Activated CD8-positive, alpha-beta T cell treated with anti-CD3 and anti-CD28 coated beads, Interleukin-2, amount 10 ng/mL, durations not matched to agents 7 days and 5 days (primary cell): ENCODE measurements at regions not wholly inside any gene's neighbourhood (a gene's known extent, or its start where the extent isn't known, plus 50 kb on each side); places are given as distances from the start of the nearest gene placed in this dataset.

Experiments
- ATAC-seq: fragments of 150-1000 bp; cut with Tn5 transposase; one replicate; pipeline ENCODE4 v1.10.0; 2021; ENCODE audit warnings: moderate library complexity
- CTCF ChIA-PET: fragments of 350-600 bp; sonication (Branson Sonifier 250); formaldehyde crosslinking; loops from one replicate; lab custom pipeline; 2021; ENCODE audit warnings: antibody characterized with exemption; lab: Charles Lee
- POLR2A ChIA-PET: fragments of 350-600 bp; sonication (Branson Sonifier 250); formaldehyde crosslinking; loops from one replicate; lab custom pipeline; 2021; ENCODE audit warnings: antibody characterized with exemption; lab: Charles Lee
- DNase-seq: peaks from one replicate; pipeline ENCODE4 v3.0.0-alpha.2; 2020
- H3K27ac Mint-ChIP-seq: one replicate; pipeline ENCODE4 v1.8.0; 2021; ENCODE audit warnings: mild to moderate bottlenecking, mixed read lengths
- H3K27me3 Mint-ChIP-seq: one replicate; pipeline ENCODE4 v1.8.0; 2021; ENCODE audit warnings: low read depth, mixed read lengths
- H3K36me3 Mint-ChIP-seq: one replicate; pipeline ENCODE4 v1.8.0; 2021; ENCODE audit warnings: low read depth, mixed read lengths
- H3K4me1 Mint-ChIP-seq: one replicate; pipeline ENCODE4 v1.8.0; 2021; ENCODE audit warnings: low read depth, mixed read lengths
- H3K4me3 Mint-ChIP-seq: one replicate; pipeline ENCODE4 v1.8.0; 2021; ENCODE audit warnings: mild to moderate bottlenecking, mixed read lengths
- H3K9me3 Mint-ChIP-seq: one replicate; pipeline ENCODE4 v1.8.0; 2022; ENCODE audit warnings: mixed read lengths; ENCODE audit not compliant: insufficient read depth

DNA sequence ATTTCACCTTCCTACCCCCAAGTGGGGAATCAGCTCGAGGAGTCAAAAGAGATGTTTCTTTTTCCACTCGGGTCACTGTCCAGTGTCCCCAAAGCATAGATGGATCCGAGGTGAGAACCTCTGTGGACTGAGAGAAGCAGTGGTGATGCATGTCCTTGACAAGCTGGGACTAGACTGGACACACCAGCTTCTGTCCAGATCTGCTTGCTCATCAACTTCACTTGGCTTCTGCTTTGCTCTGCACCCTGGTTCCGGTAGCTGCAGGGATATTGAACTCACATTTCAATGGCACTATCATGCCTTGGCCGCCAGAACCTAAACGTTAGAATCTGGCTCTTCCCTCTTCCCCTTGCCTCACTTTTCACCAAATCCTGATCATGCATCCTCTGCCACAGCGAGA, 50.3 kb upstream of the CXCL12 start:
- H3K36me3 Mint-ChIP-seq = no peaks in the 10 kb centered on the region
- no peak overlapping the region for H3K4me3 Mint-ChIP-seq
- CTCF ChIA-PET = no interaction called here
- ATAC-seq (no peak), DNase-seq (no peak)
- POLR2A ChIA-PET = no interaction called here
- no peaks in the 10 kb centered on the region for H3K27me3 Mint-ChIP-seq
- H3K9me3 Mint-ChIP-seq = no peaks in the 10 kb centered on the region
- H3K4me1 Mint-ChIP-seq = no peaks in the 10 kb centered on the region
- no peak overlapping the region for H3K27ac Mint-ChIP-seq

GRCh38 chr10:44436240-44436639, 51.3 kb upstream of the CXCL12 start:
- POLR2A ChIA-PET = no interaction called here
- no peak overlapping the region for H3K4me3 Mint-ChIP-seq
- H3K4me1 Mint-ChIP-seq = no peaks in the 10 kb centered on the region
- CTCF ChIA-PET = no interaction called here
- H3K36me3 Mint-ChIP-seq = no peaks in the 10 kb centered on the region
- no peak for ATAC-seq
- no peaks in the 10 kb centered on the region for H3K27me3 Mint-ChIP-seq
- no peak overlapping the region for H3K27ac Mint-ChIP-seq
- no peak for DNase-seq
- no peaks in the 10 kb centered on the region for H3K9me3 Mint-ChIP-seq

DNA sequence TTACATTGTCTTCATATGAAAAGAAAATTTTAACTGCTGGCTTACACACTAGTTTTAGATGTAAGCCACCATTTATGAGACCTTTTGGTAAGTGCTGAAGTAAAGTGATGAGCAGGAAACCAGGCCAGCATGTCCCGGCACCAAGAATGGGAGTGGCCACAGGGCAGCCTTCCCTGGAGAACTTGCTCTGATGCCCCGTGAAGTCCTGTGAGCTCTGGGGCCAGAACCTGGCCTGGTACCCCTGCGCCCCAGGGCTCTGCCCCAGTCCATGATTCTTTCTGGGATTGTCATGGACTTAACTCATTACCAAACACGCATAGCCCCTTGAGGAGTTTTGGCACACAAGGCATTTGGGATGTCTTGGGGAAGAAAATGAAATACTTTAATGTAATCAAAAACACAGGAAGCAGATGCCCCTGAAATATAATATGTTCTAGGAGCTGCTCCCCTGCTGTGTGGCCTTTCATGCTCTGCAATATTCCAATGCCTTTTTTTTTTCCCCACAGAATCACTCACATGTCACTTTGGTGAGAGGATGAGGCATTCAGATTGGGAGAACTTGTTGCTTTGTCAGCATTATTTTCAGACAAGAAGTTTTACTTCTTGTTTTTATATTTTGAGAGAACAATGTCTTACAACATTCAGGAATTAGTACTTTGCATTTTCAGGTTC, 53.1 kb upstream of the CXCL12 start:
- Mint-ChIP-seq H3K4me1 (no peaks in the 10 kb centered on the region), H3K9me3 (no peaks in the 10 kb centered on the region), H3K27ac (no peak overlapping the region), H3K27me3 (no peaks in the 10 kb centered on the region), H3K4me3 (no peak overlapping the region), H3K36me3 (no peaks in the 10 kb centered on the region)
- DNase-seq = no peak
- ATAC-seq = no peak
- ChIA-PET POLR2A (no interaction called here), CTCF (no interaction called here)

GRCh38 chr10:44439239-44439957, 54.5 kb upstream of the CXCL12 start:
- Mint-ChIP-seq H3K36me3 (no peaks in the 10 kb centered on the region), H3K4me3 (no peak overlapping the region), H3K27ac (no peak overlapping the region), H3K4me1 (no peaks in the 10 kb centered on the region), H3K27me3 (no peaks in the 10 kb centered on the region), H3K9me3 (peaks cover 4% of the 10 kb centered on the region)
- ChIA-PET POLR2A (no interaction called here), CTCF (no interaction called here)
- ATAC-seq = no peak
- no peak for DNase-seq

DNA sequence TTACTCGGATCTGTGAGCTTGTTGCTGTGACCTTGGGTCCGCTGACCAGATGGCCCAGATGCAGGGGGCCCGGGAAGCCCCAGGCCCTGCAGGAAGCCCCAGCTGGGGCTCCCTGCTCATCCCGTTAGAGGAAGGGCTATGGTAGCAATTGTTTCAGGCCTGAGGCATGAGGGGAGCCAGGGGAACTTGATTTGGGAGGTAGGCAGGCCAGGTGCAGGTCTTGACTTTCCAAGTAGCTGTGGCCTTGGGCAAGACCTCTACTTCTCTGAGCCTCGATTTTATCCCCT, 55.0 kb upstream of the CXCL12 start:
- POLR2A ChIA-PET = no interaction called here

GRCh38 chr10:44457259-44457658, 72.4 kb upstream of the CXCL12 start:
- H3K27me3 Mint-ChIP-seq = no peaks in the 10 kb centered on the region
- no peak overlapping the region for H3K27ac Mint-ChIP-seq
- no peak overlapping the region for H3K4me3 Mint-ChIP-seq

More for the DNA sequence above, 55.0 kb upstream of the CXCL12 start:
- CTCF ChIA-PET = no interaction called here
- no peaks in the 10 kb centered on the region for H3K4me1 Mint-ChIP-seq
- ATAC-seq (no peak), DNase-seq (no peak)
- peaks cover 7% of the 10 kb centered on the region for H3K9me3 Mint-ChIP-seq
- H3K27me3 Mint-ChIP-seq = no peaks in the 10 kb centered on the region
- no peak overlapping the region for H3K4me3 Mint-ChIP-seq
- H3K36me3 Mint-ChIP-seq = no peaks in the 10 kb centered on the region
- H3K27ac Mint-ChIP-seq = no peak overlapping the region

GRCh38 chr10:44458671-44459413, 73.9 kb upstream of the CXCL12 start:
- Mint-ChIP-seq H3K4me3 (no peak overlapping the region), H3K36me3 (no peaks in the 10 kb centered on the region), H3K27me3 (no peaks in the 10 kb centered on the region), H3K27ac (no peak overlapping the region), H3K4me1 (no peaks in the 10 kb centered on the region), H3K9me3 (no peaks in the 10 kb centered on the region)
- ChIA-PET POLR2A (no interaction called here), CTCF (no interaction called here)
- ATAC-seq = no peak
- no peak for DNase-seq

More at GRCh38 chr10:44457259-44457658, 72.4 kb upstream of the CXCL12 start:
- ChIA-PET CTCF (no interaction called here), POLR2A (no interaction called here)
- no peaks in the 10 kb centered on the region for H3K4me1 Mint-ChIP-seq
- no peaks in the 10 kb centered on the region for H3K36me3 Mint-ChIP-seq
- DNase-seq (no peak), ATAC-seq (no peak)
- H3K9me3 Mint-ChIP-seq = no peaks in the 10 kb centered on the region

GRCh38 chr10:44459671-44460070, 74.8 kb upstream of the CXCL12 start:
- Mint-ChIP-seq H3K4me1 (no peaks in the 10 kb centered on the region), H3K9me3 (no peaks in the 10 kb centered on the region), H3K4me3 (no peak overlapping the region), H3K27ac (no peak overlapping the region), H3K36me3 (no peaks in the 10 kb centered on the region), H3K27me3 (peaks cover under 1% of the 10 kb centered on the region)
- DNase-seq (no peak), ATAC-seq (no peak)
- CTCF ChIA-PET = no interaction called here
- POLR2A ChIA-PET = no interaction called here

DNA sequence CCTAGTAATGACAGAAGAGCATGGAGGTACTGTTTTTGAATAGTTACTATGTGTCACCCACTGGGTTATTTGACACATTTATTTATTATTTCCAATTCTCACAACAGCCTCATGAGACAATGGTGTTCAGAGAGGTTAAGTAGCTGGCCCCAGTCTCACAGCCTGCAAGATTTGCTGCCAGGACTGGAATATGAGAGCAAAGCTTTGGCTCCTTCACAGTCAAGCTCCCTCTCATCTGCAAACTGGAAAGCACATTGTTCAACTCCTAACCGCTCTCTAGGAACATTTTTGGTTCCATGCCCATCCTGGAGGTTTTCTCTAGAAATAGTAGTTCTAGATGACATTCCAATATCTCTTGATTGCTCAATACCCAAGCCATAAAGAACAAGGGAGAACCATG, 75.5 kb upstream of the CXCL12 start:
- ChIA-PET POLR2A (no interaction called here), CTCF (no interaction called here)
- H3K36me3 Mint-ChIP-seq = no peaks in the 10 kb centered on the region
- no peak overlapping the region for H3K27ac Mint-ChIP-seq
- H3K27me3 Mint-ChIP-seq = peaks cover 2% of the 10 kb centered on the region
- DNase-seq (no peak), ATAC-seq (no peak)
- H3K4me3 Mint-ChIP-seq = no peak overlapping the region
- no peaks in the 10 kb centered on the region for H3K4me1 Mint-ChIP-seq
- H3K9me3 Mint-ChIP-seq = no peaks in the 10 kb centered on the region

DNA sequence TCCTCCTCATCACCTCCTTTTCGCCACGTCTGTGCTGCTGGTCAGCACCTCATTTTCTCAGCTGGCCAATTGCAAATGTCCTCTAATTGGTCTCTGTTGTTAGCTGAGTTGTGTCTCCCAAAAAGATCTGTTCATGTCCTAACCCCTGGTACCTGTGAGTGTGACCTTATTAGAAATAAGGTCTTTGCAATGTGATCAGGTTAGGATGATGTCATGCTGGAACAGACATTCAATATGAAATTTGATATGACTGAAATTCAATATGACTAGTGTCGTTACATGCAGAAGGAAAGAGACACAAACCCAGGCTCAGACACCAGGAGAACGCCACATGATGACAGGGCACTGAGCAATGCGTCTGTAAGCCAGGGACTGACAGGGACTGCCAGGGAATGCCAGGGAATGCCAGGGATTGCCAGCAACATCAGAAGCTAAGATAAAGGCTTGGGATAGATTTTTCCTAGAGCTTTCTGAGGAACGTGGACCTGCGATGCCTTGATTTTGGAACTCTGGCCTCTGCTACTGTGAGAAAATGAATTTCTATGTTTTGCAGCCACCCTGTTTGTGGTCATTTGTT, 77.5 kb upstream of the CXCL12 start:
- no peaks in the 10 kb centered on the region for H3K36me3 Mint-ChIP-seq

DNA sequence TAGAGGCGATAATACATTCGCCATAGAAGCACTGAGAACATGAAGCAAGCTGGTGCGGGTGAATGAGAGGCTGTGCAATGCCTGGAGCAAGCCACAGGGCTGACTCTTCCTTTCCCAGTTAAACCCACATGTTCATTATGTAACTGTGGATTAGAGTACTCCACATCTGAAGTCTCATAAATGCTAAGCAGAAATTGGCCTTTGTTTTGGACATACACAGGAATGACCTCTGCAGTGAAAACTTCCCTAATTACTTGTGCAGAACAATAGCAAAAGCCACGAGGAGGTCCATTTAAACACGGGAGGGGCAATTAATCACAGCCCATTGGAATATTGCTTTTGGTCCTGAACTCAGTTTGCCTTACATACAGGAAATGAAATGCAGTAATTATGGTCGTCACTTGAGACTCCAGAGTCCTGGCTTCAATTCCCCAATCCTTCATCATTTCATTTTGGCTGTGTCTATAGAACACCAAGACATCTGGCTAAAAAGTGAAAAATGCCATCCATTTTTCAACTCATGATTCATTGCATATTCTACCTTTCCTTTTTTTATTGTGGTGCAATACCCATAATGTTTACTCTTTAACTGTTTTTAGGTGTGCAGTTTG, 78.7 kb upstream of the CXCL12 start:
- H3K27ac Mint-ChIP-seq = no peak overlapping the region

More for the DNA sequence above, 77.5 kb upstream of the CXCL12 start:
- ChIA-PET POLR2A (no interaction called here), CTCF (no interaction called here)
- H3K9me3 Mint-ChIP-seq = no peaks in the 10 kb centered on the region
- ATAC-seq (no peak), DNase-seq (no peak)
- no peaks in the 10 kb centered on the region for H3K4me1 Mint-ChIP-seq
- H3K27ac Mint-ChIP-seq = no peak overlapping the region
- peaks cover 2% of the 10 kb centered on the region for H3K27me3 Mint-ChIP-seq
- H3K4me3 Mint-ChIP-seq = no peak overlapping the region

GRCh38 chr10:44464503-44464902, 79.6 kb upstream of the CXCL12 start:
- ChIA-PET CTCF (no interaction called here), POLR2A (no interaction called here)
- no peaks in the 10 kb centered on the region for H3K9me3 Mint-ChIP-seq
- no peak overlapping the region for H3K27ac Mint-ChIP-seq
- no peaks in the 10 kb centered on the region for H3K4me1 Mint-ChIP-seq
- no peak for ATAC-seq
- peaks cover 2% of the 10 kb centered on the region for H3K27me3 Mint-ChIP-seq
- DNase-seq = no peak
- H3K4me3 Mint-ChIP-seq = no peak overlapping the region
- no peaks in the 10 kb centered on the region for H3K36me3 Mint-ChIP-seq

More for the DNA sequence above, 78.7 kb upstream of the CXCL12 start:
- Mint-ChIP-seq H3K9me3 (no peaks in the 10 kb centered on the region), H3K4me3 (no peak overlapping the region), H3K4me1 (no peaks in the 10 kb centered on the region), H3K36me3 (no peaks in the 10 kb centered on the region), H3K27me3 (peaks cover 2% of the 10 kb centered on the region)
- DNase-seq (no peak), ATAC-seq (no peak)
- CTCF ChIA-PET = no interaction called here
- POLR2A ChIA-PET = no interaction called here
